GM12874 (cell line): ENCODE measurements at regions not wholly inside any gene's neighbourhood (a gene's known extent, or its start where the extent isn't known, plus 50 kb on each side); places are given as distances from the start of the nearest gene placed in this dataset.

Experiments
- TF ChIP-seq, protein P1 (sequence below): IDR thresholded peaks from 2 replicates; pipeline ENCODE4 v1.5.1; 2011; ENCODE audit warnings: low read depth, mild to moderate bottlenecking, control low read depth, low read length, moderate library complexity; ENCODE audit not compliant: insufficient read depth

DNA sequence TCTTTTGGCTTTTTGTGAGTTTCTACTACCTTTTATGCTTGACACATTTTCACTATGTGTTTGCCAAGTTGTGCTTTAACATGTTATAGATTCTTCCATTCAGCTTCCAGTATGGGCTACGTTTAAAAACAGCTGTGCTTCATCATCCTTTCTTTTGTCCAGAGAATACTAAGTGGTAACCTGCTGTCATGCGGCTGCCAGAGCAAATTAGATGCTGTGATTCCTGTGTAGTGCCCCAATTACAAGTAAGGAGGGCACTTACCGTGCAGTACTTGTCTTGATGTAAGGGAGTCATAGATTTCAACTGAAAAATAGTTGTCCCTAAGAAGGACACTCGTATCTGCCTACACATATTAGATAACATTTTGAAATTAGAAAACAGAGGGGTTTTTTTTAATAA, 531.8 kb upstream of the GALNTL6 start:
- TF ChIP-seq, protein P1, sequence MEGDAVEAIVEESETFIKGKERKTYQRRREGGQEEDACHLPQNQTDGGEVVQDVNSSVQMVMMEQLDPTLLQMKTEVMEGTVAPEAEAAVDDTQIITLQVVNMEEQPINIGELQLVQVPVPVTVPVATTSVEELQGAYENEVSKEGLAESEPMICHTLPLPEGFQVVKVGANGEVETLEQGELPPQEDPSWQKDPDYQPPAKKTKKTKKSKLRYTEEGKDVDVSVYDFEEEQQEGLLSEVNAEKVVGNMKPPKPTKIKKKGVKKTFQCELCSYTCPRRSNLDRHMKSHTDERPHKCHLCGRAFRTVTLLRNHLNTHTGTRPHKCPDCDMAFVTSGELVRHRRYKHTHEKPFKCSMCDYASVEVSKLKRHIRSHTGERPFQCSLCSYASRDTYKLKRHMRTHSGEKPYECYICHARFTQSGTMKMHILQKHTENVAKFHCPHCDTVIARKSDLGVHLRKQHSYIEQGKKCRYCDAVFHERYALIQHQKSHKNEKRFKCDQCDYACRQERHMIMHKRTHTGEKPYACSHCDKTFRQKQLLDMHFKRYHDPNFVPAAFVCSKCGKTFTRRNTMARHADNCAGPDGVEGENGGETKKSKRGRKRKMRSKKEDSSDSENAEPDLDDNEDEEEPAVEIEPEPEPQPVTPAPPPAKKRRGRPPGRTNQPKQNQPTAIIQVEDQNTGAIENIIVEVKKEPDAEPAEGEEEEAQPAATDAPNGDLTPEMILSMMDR, result no peak

- TF ChIP-seq, protein P1, result no peak
These were observed 534.1 kb upstream of the GALNTL6 start for GRCh38 chr4:171279131-171279530.

- TF ChIP-seq, protein P1, result no peak
These were observed 546.5 kb upstream of the GALNTL6 start for GRCh38 chr4:171266671-171267070.

DNA sequence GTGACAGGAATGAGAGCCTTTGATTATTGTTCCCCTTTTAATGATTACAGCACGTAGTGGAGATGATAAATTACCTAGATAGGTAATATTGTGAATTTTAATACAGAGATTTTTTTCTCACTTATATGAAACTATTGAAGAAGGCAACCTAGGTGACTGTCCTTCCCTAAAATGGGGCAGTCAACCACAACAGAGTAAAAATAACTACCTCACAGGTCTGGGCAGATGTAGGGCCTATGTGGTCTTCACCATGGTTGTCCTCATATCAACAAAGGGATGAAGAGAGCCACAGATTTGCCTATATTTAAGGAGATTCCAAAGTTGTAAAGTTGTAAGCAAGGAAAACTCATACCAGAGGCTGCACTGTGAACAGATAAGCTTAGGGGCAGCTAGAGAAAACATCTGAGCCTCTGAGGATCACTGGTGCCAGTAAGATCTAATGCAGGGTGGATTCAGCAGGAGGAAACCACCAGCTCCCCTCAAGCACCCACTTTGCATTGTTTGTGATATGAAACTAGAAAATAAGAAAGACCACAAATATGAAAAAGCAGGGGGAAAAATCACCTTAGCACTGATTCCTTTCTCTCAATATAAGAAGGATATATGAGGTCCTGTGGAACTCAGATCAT, 547.9 kb upstream of the GALNTL6 start:
- TF ChIP-seq, protein P1, result no peak

GRCh38 chr4:171256223-171256622, 557.0 kb upstream of the GALNTL6 start:
- TF ChIP-seq, protein P1, result no peak

- TF ChIP-seq, protein P1, result no peak
These were observed 566.3 kb upstream of the GALNTL6 start for GRCh38 chr4:171246948-171247347.

GRCh38 chr4:171242831-171243230, 570.4 kb upstream of the GALNTL6 start:
- TF ChIP-seq, protein P1, result no peak

DNA sequence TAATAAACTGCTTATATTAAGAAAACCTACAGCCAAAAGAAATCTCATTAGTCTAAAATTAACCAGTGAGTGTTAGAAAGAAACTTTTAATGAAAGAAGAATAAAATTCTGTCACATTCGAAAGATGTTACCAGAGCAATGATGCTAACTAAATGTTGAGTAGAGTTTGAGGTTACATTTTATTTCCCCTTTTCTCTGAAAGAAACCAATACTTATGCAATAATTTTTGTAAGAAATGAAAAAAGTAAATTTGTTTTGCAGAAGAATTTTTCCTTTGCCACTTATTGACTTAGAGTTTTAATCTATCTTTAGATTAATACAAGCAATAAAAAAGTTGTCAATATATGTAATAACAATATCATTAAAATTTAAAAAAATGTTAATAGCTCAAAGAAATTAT, 574.0 kb upstream of the GALNTL6 start:
- TF ChIP-seq, protein P1, result no peak
